Stimulated activated memory B cell treated with anti-CD40 and anti-IgM and Interleukin-4, amounts not matched to agents 10 μg/mL and 1 μg/mL and 100 μg/mL, for 72 hours (primary cell): ENCODE measurements at regions not wholly inside any gene's neighbourhood (a gene's known extent, or its start where the extent isn't known, plus 50 kb on each side); places are given as distances from the start of the nearest gene placed in this dataset.
"Not testable (repeated sequence)": the region's sequence is repeated elsewhere in the genome, so short reads cannot be mapped to it uniquely, and the experiment has no call there.

Experiments used
- ATAC-seq: fragments of 150-1000 bp; cut with Tn5 transposase; 2 replicates; pipeline ENCODE4 v1.10.0; 2021
- H3K27ac Mint-ChIP-seq: one replicate; pipeline ENCODE4 v1.8.0; 2022; ENCODE audit warnings: mild to moderate bottlenecking, mixed read lengths
- H3K27me3 Mint-ChIP-seq: one replicate; pipeline ENCODE4 v1.8.0; 2022; ENCODE audit warnings: mixed read lengths
- H3K36me3 Mint-ChIP-seq: one replicate; pipeline ENCODE4 v1.8.0; 2022; ENCODE audit warnings: mixed read lengths
- H3K4me1 Mint-ChIP-seq: one replicate; pipeline ENCODE4 v1.8.0; 2022; ENCODE audit warnings: mixed read lengths
- H3K4me3 Mint-ChIP-seq: one replicate; pipeline ENCODE4 v1.8.0; 2022; ENCODE audit warnings: mild to moderate bottlenecking, moderate library complexity, mixed read lengths
- H3K9me3 Mint-ChIP-seq: one replicate; pipeline ENCODE4 v1.8.0; 2022; ENCODE audit warnings: mixed read lengths

- Mint-ChIP-seq H3K36me3 (no peaks in the 10 kb centered on the region), H3K27ac (no peak overlapping the region), H3K4me1 (no peaks in the 10 kb centered on the region), H3K27me3 (no peaks in the 10 kb centered on the region), H3K9me3 (peaks cover 10% of the 10 kb centered on the region), H3K4me3 (no peak overlapping the region)
- no peak for ATAC-seq
Measured at GRCh38 chr19:28585796-28586195, 627.2 kb downstream of the UQCRFS1 start.

GRCh38 chr19:28583713-28584112, 629.2 kb downstream of the UQCRFS1 start:
- no peak overlapping the region for H3K4me3 Mint-ChIP-seq
- peaks cover 9% of the 10 kb centered on the region for H3K9me3 Mint-ChIP-seq
- H3K27me3 Mint-ChIP-seq, result no peaks in the 10 kb centered on the region
- no peaks in the 10 kb centered on the region for H3K4me1 Mint-ChIP-seq
- no peak for ATAC-seq
- H3K36me3 Mint-ChIP-seq, result no peaks in the 10 kb centered on the region
- no peak overlapping the region for H3K27ac Mint-ChIP-seq

GRCh38 chr19:28583242-28583641, 629.7 kb downstream of the UQCRFS1 start:
- H3K4me3 Mint-ChIP-seq, result no peak overlapping the region
- H3K27me3 Mint-ChIP-seq, result no peaks in the 10 kb centered on the region
- no peak for ATAC-seq
- peaks cover 9% of the 10 kb centered on the region for H3K9me3 Mint-ChIP-seq
- no peaks in the 10 kb centered on the region for H3K36me3 Mint-ChIP-seq
- H3K4me1 Mint-ChIP-seq, result no peaks in the 10 kb centered on the region
- no peak overlapping the region for H3K27ac Mint-ChIP-seq

- H3K9me3 Mint-ChIP-seq, result peaks cover 12% of the 10 kb centered on the region
- no peaks in the 10 kb centered on the region for H3K27me3 Mint-ChIP-seq
- no peaks in the 10 kb centered on the region for H3K4me1 Mint-ChIP-seq
- no peak overlapping the region for H3K4me3 Mint-ChIP-seq
- ATAC-seq, result no peak
- no peaks in the 10 kb centered on the region for H3K36me3 Mint-ChIP-seq
- no peak overlapping the region for H3K27ac Mint-ChIP-seq
Measured at GRCh38 chr19:28582796-28583195, 630.2 kb downstream of the UQCRFS1 start.

GRCh38 chr19:28582344-28582743, 630.6 kb downstream of the UQCRFS1 start:
- Mint-ChIP-seq H3K27ac (no peak overlapping the region), H3K36me3 (no peaks in the 10 kb centered on the region), H3K9me3 (peaks cover 12% of the 10 kb centered on the region), H3K4me1 (no peaks in the 10 kb centered on the region), H3K4me3 (no peak overlapping the region), H3K27me3 (no peaks in the 10 kb centered on the region)
- ATAC-seq, result no peak

- no peak overlapping the region for H3K4me3 Mint-ChIP-seq
- no peaks in the 10 kb centered on the region for H3K36me3 Mint-ChIP-seq
- no peak for ATAC-seq
- no peak overlapping the region for H3K27ac Mint-ChIP-seq
- H3K4me1 Mint-ChIP-seq, result no peaks in the 10 kb centered on the region
- peaks cover 12% of the 10 kb centered on the region for H3K9me3 Mint-ChIP-seq
- no peaks in the 10 kb centered on the region for H3K27me3 Mint-ChIP-seq
Measured at GRCh38 chr19:28581468-28581770, 631.5 kb downstream of the UQCRFS1 start.

- H3K4me3 Mint-ChIP-seq, result no peak overlapping the region
- no peak overlapping the region for H3K27ac Mint-ChIP-seq
- no peaks in the 10 kb centered on the region for H3K36me3 Mint-ChIP-seq
- peaks cover 19% of the 10 kb centered on the region for H3K9me3 Mint-ChIP-seq
- no peak for ATAC-seq
- H3K27me3 Mint-ChIP-seq, result no peaks in the 10 kb centered on the region
- H3K4me1 Mint-ChIP-seq, result no peaks in the 10 kb centered on the region
Measured at GRCh38 chr19:28578786-28579505, 634.0 kb downstream of the UQCRFS1 start.

- no peaks in the 10 kb centered on the region for H3K4me1 Mint-ChIP-seq
- H3K27me3 Mint-ChIP-seq, result no peaks in the 10 kb centered on the region
- H3K27ac Mint-ChIP-seq, result no peak overlapping the region
- ATAC-seq, result no peak
- no peak overlapping the region for H3K4me3 Mint-ChIP-seq
- H3K9me3 Mint-ChIP-seq, result peaks cover 19% of the 10 kb centered on the region
- no peaks in the 10 kb centered on the region for H3K36me3 Mint-ChIP-seq
Measured at GRCh38 chr19:28578208-28578607, 634.7 kb downstream of the UQCRFS1 start.

- no peaks in the 10 kb centered on the region for H3K27me3 Mint-ChIP-seq
- ATAC-seq, result no peak
- peaks cover 19% of the 10 kb centered on the region for H3K9me3 Mint-ChIP-seq
- no peaks in the 10 kb centered on the region for H3K36me3 Mint-ChIP-seq
- no peaks in the 10 kb centered on the region for H3K4me1 Mint-ChIP-seq
- no peak overlapping the region for H3K27ac Mint-ChIP-seq
- no peak overlapping the region for H3K4me3 Mint-ChIP-seq
Measured at GRCh38 chr19:28577666-28578065, 635.3 kb downstream of the UQCRFS1 start.

- H3K27ac Mint-ChIP-seq, result no peak overlapping the region
- no peak for ATAC-seq
- H3K9me3 Mint-ChIP-seq, result peaks cover 19% of the 10 kb centered on the region
- H3K4me1 Mint-ChIP-seq, result no peaks in the 10 kb centered on the region
- no peak overlapping the region for H3K4me3 Mint-ChIP-seq
- H3K27me3 Mint-ChIP-seq, result no peaks in the 10 kb centered on the region
- no peaks in the 10 kb centered on the region for H3K36me3 Mint-ChIP-seq
Measured at GRCh38 chr19:28577233-28577632, 635.7 kb downstream of the UQCRFS1 start.

GRCh38 chr19:28575816-28576215, 637.1 kb downstream of the UQCRFS1 start:
- Mint-ChIP-seq H3K36me3 (no peaks in the 10 kb centered on the region), H3K27ac (no peak overlapping the region), H3K27me3 (no peaks in the 10 kb centered on the region), H3K9me3 (peaks cover 20% of the 10 kb centered on the region), H3K4me1 (no peaks in the 10 kb centered on the region), H3K4me3 (no peak overlapping the region)
- no peak for ATAC-seq

- not testable (repeated sequence) for H3K27ac Mint-ChIP-seq, H3K4me3 Mint-ChIP-seq, H3K4me1 Mint-ChIP-seq, H3K36me3 Mint-ChIP-seq, ATAC-seq, H3K27me3 Mint-ChIP-seq
- peaks cover 16% of the 10 kb centered on the region for H3K9me3 Mint-ChIP-seq
Measured at GRCh38 chr19:28575312-28575711, 637.6 kb downstream of the UQCRFS1 start.

- no peak overlapping the region for H3K4me3 Mint-ChIP-seq
- no peak overlapping the region for H3K27ac Mint-ChIP-seq
- no peaks in the 10 kb centered on the region for H3K27me3 Mint-ChIP-seq
- H3K4me1 Mint-ChIP-seq, result no peaks in the 10 kb centered on the region
- ATAC-seq, result no peak
- H3K36me3 Mint-ChIP-seq, result no peaks in the 10 kb centered on the region
- H3K9me3 Mint-ChIP-seq, result peaks cover 20% of the 10 kb centered on the region
Measured at GRCh38 chr19:28574212-28574611, 638.7 kb downstream of the UQCRFS1 start.

GRCh38 chr19:28569132-28570131, 643.5 kb downstream of the UQCRFS1 start:
- no peak for ATAC-seq
- Mint-ChIP-seq H3K36me3 (no peaks in the 10 kb centered on the region), H3K4me1 (no peaks in the 10 kb centered on the region), H3K4me3 (no peak overlapping the region), H3K27ac (no peak overlapping the region), H3K9me3 (peaks cover 10% of the 10 kb centered on the region), H3K27me3 (no peaks in the 10 kb centered on the region)

- H3K27me3 Mint-ChIP-seq, result no peaks in the 10 kb centered on the region
- H3K36me3 Mint-ChIP-seq, result no peaks in the 10 kb centered on the region
- no peak for ATAC-seq
- H3K4me3 Mint-ChIP-seq, result no peak overlapping the region
- peaks cover 10% of the 10 kb centered on the region for H3K9me3 Mint-ChIP-seq
- H3K4me1 Mint-ChIP-seq, result no peaks in the 10 kb centered on the region
- H3K27ac Mint-ChIP-seq, result no peak overlapping the region
Measured at GRCh38 chr19:28567834-28568233, 645.1 kb downstream of the UQCRFS1 start.
